Stimulated activated CD4-positive, alpha-beta T cell treated with anti-CD3 and anti-CD28 coated beads, Interleukin-15, amount 100 ng/mL, for 48 hours (primary cell): ENCODE measurements at regions not wholly inside any gene's neighbourhood (a gene's known extent, or its start where the extent isn't known, plus 50 kb on each side); places are given as distances from the start of the nearest gene placed in this dataset.

Experiments used
- DNase-seq, 2 donors: peaks; one replicate each; pipeline ENCODE4 v3.0.0-alpha.2; 2020; ENCODE audit warnings: low read depth in 2 of 2

DNA sequence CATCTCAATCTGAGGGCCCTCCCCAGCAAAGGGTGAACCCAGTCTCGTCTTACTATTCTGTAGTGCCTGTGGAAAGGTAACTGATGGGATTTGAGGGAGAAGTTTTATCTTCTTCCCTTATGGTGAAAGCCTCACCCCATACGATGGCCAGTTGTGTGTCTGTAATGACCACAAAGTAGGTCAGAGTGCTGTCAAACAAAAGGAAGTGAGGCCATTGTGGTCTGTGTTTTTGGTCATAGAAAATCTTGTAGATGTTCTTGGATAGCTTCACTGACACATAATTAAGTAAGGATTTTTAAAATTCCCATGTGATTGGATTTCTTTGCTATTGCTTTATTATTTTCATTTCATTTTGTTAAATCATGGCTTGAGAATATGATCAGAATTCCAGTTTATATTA, 505.1 kb upstream of the KLF4 start:
- no peak for DNase-seq

GRCh38 chr9:107992271-107992670, 502.7 kb upstream of the KLF4 start:
- DNase-seq, result no peak

DNA sequence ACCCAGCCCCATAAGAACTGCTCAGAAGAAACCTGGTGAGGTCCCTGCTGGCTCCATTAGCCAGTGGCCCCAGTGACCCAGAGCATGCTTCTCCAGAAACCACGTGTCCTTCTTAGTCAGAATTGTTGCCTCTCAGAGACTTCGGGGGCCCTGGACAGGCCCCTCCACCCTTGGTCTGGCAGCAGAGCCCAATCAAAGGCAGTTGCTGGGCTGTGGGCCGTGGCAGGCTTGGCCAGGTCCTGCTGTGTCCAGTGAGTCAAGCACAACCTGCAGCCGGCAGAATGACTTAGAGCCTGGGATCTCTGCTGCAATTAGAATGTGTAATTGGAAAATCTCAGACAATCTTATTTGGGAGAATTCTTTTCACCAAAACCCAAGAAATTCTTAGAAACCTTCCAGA, 502.0 kb upstream of the KLF4 start:
- DNase-seq, result no peak

GRCh38 chr9:107989544-107989943, 500.0 kb upstream of the KLF4 start:
- DNase-seq, result no peak

DNA sequence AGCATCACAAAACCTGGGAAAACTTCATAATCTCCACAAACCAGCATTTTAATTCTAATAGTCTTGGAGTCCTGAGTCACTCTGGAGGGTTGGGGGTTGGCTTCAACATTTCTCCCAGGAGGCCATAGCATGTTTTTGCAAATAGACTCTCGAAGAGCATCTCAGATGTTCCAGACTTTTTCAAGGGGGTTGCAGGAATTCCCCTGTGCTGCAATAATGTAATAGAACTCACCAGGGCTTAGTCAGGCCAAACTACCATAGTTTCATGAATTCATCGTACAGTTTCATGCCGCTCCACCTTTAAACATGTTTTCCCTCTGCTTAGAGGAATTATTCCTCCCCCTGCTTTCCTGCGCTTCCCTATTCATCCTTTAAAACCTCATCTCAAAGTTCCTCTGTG, 499.5 kb upstream of the KLF4 start:
- DNase-seq, result no peak

DNA sequence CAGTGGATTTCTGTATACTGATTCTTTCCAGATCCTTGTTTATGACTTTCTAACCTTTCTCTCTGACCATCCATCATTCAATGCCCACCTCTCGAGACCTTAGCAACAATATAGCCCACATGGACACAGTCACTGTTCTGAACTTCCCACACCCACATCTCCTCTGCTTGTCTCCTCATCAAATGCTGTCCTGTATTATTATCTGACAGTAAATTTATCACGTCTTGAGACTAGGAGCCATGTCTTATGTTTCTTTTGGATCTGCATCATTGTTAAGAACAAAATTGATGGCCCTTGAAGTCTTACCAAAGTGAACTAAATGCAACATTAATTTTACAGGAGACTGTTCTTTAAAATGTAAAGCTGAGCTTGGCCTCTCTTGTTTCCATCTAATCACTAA, 495.4 kb upstream of the KLF4 start:
- no peak for DNase-seq

DNA sequence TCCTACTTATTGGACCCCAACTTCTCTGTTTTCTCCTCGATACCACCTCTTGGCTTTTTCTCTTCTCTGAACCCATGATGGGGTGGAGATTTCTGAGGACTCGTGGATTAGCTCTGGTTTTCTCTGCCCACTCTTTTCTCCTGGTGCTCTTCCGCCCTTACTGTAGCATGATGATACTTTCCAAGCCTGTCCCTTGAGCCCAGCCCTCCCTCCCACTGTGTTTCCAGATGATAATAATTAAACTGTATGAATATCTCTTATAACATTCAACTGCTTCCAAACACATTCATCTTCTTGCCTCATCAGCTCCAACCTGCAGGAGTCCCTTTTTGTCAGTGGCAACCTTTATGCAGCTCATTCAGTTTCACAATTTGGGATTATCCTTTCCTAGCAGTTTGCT, 494.2 kb upstream of the KLF4 start:
- no peak for DNase-seq

GRCh38 chr9:107983181-107983603, 493.6 kb upstream of the KLF4 start:
- no peak for DNase-seq

DNA sequence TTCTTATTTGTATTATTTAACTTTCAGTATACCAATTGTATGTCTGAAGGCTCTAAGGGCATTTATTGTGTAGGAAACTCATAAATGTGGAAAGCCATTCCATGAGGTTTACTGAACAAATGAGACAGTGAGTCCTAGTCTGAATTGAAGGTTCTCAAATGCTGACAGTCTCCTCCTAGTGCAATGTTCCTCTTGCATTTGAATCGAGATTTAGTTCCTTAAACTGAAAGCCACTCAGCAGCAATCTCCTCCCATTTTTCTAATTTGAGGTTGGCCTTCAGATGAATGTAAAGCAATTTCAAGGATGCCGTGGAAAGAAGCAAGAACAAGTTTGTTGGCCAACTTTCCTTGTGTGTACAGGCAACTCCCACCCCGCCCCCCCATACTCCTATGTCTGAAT, 493.2 kb upstream of the KLF4 start:
- no peak for DNase-seq

GRCh38 chr9:107982001-107982400, 492.4 kb upstream of the KLF4 start:
- DNase-seq, result no peak

DNA sequence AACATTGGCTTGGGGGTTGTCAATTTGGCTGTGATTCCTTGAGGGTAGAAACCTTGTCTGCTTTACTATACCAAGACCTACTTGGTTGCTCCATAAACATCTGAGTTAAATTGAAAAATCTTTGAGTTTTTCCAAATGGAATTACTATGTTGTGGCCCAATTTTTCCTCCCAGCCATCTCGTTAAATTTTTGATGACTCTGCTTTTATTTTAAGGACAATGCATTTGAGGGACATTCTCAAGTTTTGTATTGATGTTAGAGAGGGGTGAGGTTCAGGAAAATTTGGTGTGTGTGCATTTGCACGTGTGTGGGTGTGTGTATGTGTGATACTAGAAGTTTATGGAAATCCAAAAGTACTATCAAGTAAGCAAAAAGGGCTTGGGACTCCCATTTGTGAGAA, 491.4 kb upstream of the KLF4 start:
- no peak for DNase-seq

- DNase-seq, result no peak
These were observed 487.2 kb upstream of the KLF4 start for GRCh38 chr9:107976767-107977166.

DNA sequence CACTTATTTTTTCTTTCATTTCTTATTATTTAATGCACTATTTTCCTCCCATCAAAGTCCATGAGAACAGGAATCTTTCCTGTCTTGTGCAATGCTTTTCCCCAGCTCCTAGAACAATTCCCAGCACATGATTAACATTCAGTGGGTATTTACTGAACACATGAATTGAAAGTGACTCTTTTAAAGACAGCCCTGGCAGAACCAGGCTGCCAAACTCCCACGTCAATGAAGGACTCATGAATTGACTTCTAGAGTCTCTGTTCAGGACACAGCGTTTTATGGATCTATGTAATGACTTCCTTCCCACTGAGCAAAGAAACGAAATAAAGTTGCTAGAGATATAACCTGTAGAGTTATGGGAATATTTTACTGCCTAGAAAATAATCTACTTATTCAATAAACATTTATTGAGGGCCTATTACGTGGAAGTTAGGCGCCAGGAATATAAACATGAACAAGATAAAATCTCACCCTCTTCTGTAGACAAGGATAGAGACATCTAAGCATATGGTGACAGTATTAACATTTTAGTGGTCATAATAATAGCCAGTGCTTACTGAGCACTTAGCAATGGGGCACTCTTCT, 485.9 kb upstream of the KLF4 start:
- no peak for DNase-seq

DNA sequence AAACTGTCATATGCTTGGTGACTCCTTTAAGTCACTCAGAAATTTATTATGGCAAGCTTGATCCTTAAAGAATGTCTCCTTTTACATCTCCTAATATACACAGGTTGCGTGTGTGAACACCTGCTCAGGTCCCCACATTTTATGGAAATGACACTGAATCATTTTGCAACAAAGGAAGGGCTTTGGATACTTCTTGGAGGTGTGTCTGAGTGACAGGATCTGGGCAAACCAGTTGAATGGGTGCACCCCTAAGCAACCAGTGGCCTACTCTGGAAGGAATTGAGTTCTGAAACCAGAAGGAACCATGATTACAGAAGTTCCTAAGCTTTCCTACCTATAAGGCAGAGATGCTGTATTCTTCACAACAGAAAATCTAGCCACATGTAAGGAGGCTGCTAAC, 483.9 kb upstream of the KLF4 start:
- DNase-seq, result no peak

DNA sequence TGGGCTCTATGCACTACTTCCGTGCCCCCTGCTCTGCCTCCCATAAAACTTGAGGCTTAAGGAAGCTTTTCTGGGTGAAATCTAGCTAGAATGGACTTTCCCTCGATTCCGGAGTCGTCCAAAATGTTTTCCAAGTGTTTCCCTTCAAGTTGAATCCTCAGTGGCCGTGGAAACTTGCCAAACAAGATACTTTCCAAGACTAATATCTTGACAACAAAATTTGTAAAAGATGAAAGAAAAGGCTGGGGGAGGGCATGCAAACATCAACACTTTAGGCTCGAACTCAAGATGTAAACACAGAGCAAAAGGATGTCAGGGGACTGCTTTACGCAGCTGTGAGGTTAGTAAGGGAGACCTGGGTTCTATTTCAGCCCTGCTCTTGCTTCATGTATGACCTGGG, 482.8 kb upstream of the KLF4 start:
- DNase-seq, result no peak

DNA sequence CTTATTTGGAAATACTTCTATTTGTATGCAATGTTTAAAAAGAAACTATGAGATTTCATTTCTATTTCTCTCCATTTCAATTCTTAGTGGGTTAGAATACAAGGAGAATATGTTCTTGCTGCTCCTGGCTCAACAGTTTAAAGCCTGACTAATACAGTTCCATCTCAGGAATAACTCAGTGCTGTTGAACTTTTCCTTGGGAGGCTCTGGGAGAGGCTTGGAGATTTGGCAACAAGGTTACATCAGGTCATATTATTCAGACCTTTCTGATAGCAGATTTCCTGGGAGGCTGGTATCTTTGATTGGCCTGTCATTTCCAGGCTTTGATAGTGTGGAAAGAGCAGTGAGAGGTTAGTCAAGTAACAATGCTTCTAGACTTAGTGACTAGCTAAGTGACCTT, 481.7 kb upstream of the KLF4 start:
- no peak for DNase-seq

- DNase-seq, result no peak
These were observed 481.2 kb upstream of the KLF4 start for GRCh38 chr9:107970726-107971125.

DNA sequence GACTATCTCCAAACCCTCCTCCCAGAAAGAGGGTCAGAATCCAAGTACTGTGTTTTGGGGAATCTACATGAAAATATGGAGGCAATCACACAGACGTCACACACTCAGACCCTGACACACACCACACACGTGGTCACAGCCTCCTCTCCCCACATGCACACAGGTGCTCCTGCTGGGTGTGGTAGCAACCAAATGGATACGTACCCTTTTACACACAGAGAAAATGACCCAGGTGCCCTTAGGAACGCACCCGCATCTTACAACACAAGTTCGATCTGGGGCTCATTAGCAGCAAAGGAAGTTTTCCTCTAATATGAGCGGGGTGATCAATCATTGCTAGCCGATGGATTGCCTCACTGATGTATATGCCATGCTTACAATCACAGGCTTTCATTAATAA, 480.2 kb upstream of the KLF4 start:
- DNase-seq, result no peak

- no peak for DNase-seq
These were observed 479.6 kb upstream of the KLF4 start for GRCh38 chr9:107969141-107969540.

GRCh38 chr9:107963246-107963645, 473.7 kb upstream of the KLF4 start:
- no peak for DNase-seq

DNA sequence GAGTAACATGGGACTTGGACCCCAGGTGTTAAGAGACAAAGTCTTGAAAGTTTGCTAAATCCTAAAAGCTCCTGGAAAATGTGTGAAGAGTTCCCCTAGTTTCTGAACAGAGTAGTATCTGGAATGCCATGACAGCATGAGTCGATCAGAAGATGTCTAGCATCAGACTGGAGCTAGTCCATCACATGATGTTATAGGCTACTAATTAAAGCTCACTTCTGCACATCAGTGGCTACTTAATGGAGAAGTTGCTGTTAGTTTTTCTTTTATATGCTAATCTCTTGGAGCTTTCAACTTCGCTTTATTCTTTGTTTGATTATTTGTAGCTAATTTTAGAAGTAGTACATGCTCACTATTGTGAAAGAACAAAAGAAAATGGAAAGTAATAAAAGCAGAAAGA, 471.3 kb upstream of the KLF4 start:
- DNase-seq, result no peak

DNA sequence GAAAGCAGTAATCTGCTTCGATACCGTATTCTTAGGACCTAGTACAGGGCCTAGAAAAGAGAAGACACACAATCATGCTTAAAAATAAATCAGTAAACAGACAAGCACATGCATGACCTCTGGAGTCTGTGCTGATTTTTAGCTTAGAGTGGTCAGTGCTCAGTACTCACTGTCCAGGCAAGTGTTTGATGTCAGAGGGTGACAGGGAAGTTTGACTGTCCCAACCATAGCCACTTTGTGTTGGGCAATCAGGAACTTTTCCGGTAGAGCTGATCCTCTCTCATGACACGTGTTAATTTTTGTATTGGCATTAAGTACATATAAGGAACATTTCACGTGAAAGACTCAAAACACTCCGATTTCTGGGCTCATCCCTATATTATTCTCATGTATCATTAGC, 464.7 kb upstream of the KLF4 start:
- DNase-seq, result no peak

DNA sequence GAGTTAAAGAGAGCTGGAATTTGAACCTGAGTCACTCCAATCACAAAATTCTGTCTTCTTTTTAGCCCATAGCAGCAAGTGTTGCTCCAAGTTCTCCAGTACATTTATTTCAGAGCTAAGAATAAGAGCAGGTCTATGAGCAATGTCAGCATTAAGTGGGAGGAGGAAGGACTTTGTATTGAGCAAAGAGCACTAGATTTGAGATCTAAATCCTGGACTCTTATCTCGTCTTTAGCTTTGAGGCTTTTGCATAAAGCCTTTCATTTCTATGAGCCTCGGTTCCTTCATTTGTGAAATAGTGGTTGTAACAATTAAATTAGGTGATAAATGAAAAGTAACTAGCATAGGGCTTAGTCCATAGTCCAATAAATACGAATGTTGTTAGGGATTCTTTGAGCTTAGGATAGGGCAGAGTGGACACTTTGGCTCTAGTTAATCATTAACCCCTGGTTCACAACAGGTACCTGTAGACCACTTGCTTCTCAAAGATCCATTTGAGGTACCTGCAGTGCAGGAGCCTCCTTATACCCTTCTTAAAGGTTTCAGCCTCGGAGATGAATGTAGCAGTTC, 464.1 kb upstream of the KLF4 start:
- DNase-seq, result no peak

DNA sequence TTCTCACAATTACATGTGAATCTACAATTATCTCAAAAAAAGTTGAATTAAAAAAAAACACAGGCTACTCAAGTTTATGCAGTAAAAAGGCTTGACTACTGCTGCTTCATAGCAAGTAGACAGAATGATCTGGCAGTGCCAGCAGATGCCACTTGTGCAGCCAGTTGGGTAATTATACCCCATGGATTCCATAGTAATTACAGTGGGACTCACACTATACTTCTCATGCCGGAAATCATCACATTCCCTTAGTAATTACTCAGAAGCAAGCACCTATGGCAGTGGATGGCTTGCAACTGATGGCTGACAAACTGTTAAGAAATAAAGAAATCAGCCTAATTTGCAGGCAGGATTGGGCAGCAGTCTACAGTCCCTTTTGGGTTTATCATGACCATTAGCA, 463.2 kb upstream of the KLF4 start:
- no peak for DNase-seq
